WTC11 (cell line): ENCODE measurements at regions not wholly inside any gene's neighbourhood (a gene's known extent, or its start where the extent isn't known, plus 50 kb on each side); places are given as distances from the start of the nearest gene placed in this dataset.

Experiments used
- TF ChIP-seq, protein P1 (sequence below): sonication (generic); formaldehyde crosslinking; conservative IDR thresholded peaks from 2 replicates; pipeline ENCODE4 v1.8.1; 2022; ENCODE audit warnings: mild to moderate bottlenecking, missing genetic modification reagents
- TF ChIP-seq, protein P2 (sequence below): sonication (generic); formaldehyde crosslinking; IDR thresholded peaks from 2 replicates; pipeline ENCODE4 v1.8.1; 2023; ENCODE audit warnings: mild to moderate bottlenecking, missing genetic modification reagents, moderate library complexity
- TF ChIP-seq, protein P3 (sequence below): fragments of 200-600 bp; IDR thresholded peaks from 2 replicates; pipeline ENCODE4 v1.8.0; 2022; ENCODE audit warnings: antibody characterized with exemption

DNA sequence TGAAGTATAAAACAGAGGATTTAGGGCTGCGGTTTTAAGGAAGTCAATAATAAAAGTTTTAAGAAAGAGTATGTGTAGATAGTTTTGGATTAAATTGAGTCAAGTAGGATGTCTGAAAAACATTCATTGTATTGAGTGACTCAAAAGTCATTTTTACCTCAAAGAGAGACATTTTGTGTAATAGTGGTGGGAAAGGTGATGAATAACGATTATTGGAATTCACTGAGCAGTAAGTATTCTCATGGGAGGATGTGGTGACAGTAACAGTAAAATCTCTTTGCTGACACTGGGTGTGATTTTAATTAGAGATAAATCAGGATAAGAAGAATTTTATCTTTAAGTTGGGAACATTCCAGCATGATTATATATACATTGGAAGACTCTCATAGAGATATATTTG, 233.6 kb downstream of the PDHA2 start:
- TF ChIP-seq, protein P1, sequence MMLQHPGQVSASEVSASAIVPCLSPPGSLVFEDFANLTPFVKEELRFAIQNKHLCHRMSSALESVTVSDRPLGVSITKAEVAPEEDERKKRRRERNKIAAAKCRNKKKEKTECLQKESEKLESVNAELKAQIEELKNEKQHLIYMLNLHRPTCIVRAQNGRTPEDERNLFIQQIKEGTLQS (CRISPR knock-in tag) = no peak
- TF ChIP-seq, protein P2, sequence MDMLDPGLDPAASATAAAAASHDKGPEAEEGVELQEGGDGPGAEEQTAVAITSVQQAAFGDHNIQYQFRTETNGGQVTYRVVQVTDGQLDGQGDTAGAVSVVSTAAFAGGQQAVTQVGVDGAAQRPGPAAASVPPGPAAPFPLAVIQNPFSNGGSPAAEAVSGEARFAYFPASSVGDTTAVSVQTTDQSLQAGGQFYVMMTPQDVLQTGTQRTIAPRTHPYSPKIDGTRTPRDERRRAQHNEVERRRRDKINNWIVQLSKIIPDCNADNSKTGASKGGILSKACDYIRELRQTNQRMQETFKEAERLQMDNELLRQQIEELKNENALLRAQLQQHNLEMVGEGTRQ = no peak
- TF ChIP-seq, protein P3, sequence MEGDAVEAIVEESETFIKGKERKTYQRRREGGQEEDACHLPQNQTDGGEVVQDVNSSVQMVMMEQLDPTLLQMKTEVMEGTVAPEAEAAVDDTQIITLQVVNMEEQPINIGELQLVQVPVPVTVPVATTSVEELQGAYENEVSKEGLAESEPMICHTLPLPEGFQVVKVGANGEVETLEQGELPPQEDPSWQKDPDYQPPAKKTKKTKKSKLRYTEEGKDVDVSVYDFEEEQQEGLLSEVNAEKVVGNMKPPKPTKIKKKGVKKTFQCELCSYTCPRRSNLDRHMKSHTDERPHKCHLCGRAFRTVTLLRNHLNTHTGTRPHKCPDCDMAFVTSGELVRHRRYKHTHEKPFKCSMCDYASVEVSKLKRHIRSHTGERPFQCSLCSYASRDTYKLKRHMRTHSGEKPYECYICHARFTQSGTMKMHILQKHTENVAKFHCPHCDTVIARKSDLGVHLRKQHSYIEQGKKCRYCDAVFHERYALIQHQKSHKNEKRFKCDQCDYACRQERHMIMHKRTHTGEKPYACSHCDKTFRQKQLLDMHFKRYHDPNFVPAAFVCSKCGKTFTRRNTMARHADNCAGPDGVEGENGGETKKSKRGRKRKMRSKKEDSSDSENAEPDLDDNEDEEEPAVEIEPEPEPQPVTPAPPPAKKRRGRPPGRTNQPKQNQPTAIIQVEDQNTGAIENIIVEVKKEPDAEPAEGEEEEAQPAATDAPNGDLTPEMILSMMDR = no peak
